IPS DF 4.7 (cell line): ENCODE measurements at regions not wholly inside any gene's neighbourhood (a gene's known extent, or its start where the extent isn't known, plus 50 kb on each side); places are given as distances from the start of the nearest gene placed in this dataset.

Source experiments
- DNase-seq: peaks from one replicate; pipeline ENCODE4 v3.0.0-alpha.2; 2013; ENCODE audit warnings: low spot score; ENCODE audit errors: extremely low read depth

DNA sequence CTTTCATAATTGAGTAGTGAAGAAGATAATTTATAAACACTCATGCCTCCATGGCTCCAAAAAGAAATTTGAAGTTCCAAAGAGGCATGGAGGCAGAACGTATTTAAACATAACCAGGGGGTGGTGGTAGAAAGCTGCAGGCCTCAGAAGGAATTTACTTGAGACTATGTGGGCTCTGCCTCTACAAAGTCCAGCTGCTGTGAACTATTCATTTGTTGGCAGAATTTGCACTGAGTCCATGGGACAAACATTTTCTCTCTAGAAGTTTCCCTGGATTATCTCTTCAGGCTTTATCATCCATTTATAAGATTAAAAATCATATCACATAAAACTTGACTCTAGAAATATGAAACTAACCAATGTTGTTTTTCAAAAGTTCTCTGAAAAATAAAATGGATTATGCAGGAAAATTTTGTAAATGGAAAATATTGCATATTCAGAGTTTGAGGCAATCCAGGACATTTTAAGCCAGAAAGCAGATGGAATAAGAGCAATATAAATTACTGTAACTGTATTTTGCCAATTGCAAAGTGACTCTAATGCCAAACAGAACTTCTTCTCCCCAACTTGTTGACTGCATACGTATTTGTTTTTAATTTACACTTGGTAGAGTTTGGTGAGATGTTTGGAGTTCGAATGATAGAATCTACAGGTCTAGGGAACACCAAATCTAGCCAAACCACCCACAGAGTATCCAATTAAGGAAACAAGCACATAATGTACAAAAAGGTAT, 258.2 kb downstream of the ENC1 start:
- DNase-seq, result no peak

DNA sequence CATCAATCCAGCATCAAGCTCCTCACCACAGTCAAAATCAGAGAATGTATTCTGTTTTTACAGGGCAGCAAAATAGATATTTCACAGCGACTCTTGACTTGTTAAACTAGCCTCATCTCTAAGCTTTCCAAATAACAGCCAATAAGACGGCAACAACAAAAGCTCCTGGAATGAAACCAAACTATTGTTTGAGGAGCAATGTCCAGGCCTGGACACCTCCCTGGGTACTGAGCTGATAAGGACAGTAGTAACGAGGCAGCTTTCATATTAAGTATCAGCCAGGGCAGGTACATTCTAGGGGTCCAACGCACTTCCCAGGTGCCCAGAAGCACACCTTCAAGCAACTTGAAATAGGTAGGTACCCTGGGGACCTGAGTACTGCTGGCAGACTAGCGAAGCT, 260.3 kb downstream of the ENC1 start:
- DNase-seq, result no peak

DNA sequence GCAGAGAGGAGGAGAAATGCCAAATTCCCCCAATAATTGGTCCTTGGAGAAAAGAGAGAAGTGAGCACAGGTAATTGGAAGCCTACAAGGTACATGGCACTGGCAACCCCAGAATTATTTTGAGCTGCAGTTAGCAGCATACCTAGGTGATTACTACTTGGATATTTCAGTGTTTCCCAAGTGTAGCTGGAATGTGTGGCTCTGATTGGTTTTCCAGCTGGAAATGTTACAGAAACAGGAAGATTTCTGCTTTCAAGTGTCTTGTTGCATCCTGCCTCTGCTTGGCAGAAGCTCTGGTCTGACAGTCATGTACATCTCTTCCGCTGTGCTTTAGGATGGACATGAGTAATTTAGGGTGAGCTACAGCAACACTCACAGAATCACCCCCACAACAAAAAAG, 262.1 kb downstream of the ENC1 start:
- no peak for DNase-seq

DNA sequence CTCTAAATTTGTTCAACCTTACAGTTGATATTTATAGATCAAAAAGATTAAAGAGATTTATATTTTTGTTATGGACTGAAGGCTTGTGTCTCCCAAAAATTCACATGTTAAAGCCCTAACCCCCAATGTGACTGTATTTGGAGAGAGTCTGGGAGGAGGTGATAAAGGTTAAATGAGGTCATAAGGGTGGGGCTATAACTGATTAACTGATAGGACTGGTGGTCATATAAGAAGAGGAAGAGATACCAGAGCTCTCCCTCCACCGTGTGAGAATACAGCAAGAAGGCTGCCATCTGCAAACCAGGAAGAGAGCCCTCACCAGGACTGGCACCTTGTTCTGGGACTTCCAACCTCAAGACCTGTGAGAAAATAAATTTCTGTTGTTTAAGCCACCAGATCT, 264.3 kb downstream of the ENC1 start:
- DNase-seq, result no peak

DNA sequence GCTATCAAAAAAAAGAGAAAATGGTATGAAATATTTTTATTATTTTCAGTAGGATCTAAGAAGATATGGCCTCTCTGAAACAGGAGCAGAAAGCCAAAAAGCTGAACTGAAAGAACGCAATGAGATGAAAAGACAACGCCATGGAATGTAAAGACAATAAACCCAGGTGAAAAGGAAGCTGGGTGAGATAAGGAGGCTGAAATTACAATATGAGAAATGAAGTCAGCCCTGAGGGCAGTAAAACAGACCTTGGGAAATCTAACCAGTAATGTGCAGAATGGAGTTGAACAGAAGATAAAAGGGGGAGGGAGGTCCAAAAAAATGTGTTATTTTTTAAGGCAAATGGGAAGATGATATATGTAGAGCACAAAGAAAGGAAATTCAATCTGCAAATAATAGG, 265.3 kb downstream of the ENC1 start:
- no peak for DNase-seq

DNA sequence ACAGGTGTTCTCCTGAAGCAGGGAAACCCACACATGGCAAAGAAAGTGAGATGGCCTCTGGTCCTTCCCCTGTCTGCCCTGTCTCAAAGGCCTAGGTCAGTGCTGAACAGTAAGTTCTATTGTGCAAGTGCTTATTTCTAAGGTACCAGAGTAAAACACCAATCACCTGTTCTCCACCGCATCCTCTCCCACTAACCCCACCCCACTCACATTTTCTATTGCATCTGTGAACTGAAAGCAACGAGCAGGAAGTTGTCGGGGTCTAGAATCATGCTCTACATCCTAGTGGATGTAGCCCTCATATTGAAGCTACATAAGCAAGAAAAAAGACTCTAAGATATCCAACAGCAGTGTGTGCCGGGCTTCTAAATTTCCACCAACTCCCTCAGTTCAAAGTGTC, 265.9 kb downstream of the ENC1 start:
- DNase-seq, result no peak

DNA sequence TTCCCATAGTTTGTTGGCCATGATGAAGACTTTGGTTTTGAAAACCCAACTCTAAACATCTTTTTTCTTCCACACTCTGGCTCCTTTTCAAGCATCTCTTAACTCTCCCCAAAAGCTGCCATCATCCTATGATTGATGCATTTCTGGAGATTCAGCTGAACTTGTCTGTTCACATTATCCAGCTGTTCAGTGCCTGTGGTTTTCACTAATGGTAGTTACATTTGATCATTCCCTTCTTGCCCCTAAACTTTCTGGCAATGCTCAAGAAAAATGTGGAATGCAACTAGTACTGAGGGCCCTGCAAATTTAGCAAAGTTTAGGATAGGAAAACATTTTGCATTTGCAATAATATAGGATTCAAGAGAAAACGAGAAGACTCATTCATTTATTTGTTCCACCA, 267.5 kb downstream of the ENC1 start:
- DNase-seq, result no peak

DNA sequence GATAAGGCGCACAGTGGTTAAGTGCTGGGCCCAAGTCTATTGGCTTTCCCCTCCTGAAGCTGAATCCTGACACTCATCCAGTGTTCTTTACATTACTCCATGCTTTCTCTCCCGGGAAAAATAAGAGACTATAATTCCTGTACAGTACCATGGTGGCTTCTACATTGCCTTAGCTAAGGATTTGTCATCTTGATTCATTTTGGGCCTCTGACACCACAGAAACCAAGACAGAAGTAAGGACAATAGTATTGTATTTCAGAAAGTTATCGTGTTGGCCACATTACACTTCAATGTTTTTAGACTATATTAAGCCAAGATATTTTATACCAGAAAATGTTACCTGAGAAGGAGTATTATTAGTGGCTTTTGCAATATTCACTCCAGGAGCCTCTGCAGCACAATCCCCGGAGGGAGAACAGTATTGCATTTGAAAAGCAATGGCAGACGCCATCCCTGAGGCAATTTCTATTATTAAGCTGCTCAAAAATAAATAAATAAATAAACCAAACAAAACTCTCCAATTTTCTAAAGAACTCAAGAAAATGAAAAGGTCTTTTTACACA, 267.9 kb downstream of the ENC1 start:
- DNase-seq, result no peak

DNA sequence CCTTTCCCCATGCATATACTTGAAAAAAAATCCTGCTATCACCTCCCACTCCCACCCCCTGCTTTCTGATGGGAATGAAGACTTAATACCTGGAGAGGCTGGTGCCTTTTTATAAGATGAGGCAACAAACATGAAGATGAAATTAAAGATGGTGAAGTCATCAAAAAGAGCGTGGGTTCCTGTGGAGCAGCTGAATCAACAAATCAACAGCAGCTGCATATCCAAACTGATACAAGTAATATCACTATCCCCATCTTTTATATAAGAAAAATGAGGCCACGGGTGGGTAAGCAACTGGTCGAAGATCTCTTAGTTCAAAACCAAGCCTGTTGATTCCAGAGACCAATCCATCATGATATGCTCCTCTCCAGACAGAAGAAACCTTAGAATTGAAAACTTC, 268.5 kb downstream of the ENC1 start:
- no peak for DNase-seq

DNA sequence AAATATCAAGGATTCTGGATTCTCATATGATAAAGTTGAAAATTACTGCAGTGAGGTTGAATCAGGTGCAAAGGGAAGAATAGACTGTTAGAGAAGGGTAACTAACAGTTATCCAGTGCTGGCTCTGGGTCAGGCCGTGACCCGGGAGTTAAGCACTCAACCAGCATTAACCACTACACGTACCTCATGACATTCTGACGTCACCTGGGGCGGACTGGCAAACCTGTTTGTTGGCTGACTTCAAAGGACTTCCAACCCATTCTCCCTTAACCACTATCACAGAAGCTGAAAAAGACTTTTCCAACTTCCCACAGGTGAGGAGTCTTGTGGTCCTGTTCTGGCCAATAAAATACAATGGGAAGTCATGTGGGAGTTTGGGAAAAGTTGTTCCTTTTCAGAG, 268.9 kb downstream of the ENC1 start:
- no peak for DNase-seq

DNA sequence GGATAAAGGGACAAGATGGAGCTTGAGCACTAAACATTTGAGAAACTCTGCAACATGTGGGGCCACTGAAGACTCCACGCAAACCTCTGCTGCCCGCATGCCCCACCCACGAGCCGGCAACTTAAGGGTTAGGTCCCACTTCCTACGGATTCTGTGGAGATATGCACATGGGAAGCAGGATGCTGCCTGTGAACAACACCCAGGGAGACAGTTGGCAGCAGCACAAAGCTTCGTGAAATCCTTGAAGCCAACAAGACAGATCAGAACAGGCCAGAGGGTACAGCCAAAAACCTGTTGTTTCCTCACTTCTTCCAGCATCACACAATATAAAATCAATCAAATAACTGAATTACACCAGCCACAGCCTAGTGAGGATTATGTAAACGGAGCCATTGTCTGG, 270.4 kb downstream of the ENC1 start:
- DNase-seq, result no peak

DNA sequence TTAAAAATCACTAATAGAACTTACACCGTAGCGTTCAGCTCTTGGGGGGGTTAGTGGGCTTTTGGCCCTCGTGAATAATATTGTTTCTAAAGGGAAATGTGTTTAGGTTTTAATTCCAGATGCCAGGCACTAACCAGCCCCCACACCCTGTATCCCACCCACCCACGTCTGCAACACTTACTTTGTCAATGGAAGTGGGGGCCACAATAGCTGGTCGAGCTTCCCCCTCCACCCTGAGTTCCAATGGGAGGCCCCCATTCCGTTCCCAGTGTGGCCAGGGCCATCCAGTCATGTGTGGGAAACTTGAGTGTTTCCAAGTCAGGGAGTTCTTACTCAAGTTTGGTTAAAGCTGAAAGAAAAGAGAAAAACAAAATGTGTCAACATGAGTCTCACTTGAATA, 271.4 kb downstream of the ENC1 start:
- no peak for DNase-seq

DNA sequence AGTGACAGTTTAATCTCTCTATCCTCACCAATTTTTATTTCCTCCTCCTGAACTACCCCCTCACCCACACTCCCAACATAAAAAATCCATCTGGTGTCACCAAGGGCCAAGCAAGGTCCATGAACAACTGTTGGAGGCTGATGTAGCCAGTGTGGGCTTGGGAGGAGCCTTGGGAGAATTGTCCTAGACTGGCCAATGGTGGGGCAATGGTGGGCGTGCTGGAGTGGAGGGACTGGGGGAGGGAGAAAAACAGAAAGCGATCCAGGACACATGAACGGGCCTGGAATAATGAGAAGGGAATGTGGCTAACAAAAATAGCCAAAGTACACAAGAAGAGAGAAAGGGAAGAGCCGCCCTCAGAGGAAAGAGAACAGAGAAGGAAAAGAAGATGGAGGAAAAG, 272.6 kb downstream of the ENC1 start:
- no peak for DNase-seq

DNA sequence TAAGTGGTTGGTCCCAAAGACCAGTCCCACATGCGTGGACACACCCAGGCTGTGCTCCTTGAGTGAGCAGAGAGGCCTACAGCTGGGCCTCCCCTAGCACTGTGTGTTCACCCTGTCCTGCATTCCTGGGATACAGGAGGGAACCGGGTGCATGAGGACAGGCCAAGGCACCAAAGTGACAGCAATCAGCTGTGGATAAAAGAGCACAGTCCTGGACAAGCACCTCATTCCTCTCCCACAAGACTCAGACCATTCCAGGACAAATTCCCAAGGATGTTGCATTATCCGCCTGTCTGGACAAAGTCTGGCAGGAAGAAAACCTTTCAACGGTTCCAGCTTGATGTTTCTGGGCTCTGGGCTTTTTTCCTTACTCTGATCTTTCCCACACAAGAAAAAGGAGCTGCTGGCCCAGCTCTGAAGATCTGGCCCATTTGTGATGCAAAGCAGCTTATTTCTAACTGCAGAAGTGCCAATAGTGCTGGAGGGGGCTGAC, 273.2 kb downstream of the ENC1 start:
- DNase-seq, result no peak

DNA sequence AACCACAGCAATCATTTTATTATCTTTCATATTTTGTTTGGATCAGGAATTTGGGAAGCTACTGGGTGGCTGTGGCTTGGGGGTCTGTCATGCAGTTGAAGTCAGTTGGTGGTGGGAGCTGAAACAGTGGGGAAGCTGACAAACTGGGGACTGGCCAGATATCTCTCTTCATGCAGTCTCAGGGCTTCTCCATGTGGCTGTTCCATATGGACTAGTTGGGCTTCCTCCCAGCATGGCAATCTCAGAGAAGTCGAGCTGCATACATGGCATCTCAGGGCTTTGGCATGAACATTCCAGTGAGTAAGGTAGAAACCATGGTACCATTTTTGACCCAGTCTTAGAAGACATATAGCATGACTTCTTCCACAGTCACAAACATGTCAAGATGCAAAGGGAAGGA, 274.8 kb downstream of the ENC1 start:
- no peak for DNase-seq

DNA sequence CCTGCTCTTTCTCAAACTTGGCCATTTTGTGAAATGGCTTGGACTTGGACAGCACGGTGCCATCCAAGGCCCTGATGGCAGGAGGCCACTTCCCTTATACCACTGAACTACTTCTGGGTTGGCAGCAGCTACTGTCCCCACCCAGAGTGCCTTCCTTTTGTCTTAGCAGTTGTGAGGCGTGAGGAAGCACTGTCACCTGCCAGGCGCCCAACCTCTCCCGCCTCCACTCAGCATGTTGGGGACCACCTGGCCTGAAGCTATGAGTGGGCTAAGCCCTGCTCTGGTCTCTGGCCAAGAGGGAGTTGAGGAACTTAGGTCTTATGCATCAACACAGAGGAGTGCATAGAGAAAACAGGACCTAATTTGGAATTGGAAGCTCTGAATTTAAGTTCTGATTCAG, 276.0 kb downstream of the ENC1 start:
- DNase-seq, result no peak

DNA sequence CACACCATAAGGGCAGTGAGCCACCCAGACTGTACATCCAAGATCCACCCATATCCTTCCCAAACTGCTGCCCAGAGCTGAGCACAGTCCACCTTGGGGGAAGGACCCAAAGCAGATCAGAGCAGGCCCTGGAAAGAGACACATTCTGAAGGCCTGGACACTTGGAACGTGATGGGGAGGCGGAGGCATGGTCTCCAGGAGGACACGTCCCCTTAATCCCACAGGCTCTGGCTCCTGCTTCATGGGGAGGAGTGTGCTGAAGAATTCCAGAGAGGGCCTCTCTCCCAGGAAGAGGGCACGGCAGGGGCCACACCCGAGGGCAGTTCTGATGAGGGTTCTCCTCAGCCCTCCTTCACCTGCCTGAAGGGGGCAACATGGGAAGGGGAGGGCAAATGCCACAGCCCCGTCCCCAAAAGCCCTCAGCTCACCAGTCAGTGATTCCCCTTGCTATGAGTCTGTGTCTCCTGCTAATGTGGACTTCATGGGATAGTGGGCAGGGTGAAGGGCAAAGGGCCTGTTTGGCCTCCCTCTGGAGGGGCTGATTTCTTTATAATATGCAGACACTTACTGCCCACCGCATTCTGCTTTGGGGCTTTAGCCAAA, 276.8 kb downstream of the ENC1 start:
- DNase-seq, result no peak

DNA sequence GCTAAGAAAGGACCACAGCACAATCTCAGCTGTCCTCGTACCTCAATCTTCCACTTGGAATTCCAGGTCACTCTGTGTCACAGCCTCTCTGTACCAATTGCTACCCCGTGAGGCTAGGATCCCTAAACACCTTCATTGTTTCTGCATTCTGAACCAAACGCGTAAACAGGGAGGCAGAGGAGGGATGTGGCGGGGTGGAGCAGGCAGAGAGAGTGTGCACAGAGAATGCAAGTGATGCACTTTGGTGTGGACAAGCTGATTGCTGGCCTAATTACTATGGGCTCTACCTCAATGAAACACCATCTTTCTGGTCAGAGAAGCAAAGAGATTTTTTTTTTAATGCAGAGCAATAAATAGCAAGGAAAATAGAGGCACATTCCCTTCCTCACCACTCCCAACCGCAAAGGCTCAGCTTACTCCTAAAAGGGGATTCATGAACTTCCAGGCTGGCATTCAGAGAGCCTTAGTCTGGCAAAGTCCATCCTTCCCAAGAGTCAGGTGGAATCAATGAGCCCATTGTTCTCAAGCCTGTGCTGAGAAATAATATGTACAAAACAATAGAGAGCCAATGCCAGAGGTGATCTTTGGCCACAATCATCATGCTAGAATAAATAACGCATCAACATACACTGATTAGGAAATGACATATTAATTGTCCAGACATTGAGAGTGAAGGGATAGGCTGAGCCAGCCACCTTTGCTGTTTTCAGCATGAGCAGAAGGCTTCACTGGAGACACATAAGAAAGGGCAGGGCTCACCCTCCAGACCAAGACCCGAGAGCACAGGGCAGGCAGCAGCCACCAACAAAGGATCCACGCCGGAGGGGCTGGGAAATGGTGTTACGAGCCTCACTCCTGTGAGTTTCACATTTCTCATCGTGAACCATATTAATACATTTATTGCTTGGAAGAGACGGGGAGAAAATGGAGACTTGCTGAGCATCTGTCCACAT, 278.8 kb downstream of the ENC1 start:
- DNase-seq, result no peak

DNA sequence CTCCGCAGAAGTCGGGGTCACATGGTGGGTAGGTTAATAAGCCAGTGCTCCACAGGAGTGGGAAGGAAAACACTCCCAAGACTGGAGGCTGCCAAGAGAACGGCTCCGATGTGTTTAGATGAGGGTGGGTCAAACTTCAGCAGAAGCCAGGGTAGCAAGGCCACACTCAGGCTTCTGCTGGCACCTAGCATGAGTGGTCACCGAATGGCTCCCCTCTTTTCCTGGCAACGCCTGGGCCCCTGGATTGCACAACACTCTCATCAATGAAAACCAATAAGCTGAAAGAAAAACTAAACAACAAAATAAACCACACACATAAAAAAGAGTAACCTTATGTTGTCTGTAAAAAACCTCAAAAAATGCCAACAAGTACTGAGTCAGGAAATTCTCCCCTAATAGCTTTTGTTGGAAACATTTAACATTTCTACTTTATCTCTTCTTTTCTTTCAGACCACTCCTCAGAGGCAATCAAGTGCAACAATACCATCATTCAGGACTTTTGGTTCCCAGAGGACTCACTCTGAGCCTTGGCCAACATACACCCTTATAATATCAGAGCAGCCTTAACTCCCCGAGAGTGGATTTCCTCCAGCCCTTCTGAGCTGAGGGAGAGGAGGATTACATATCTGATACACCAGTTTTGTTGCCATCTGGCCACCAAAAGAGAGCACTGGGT, 279.9 kb downstream of the ENC1 start:
- DNase-seq, result no peak

DNA sequence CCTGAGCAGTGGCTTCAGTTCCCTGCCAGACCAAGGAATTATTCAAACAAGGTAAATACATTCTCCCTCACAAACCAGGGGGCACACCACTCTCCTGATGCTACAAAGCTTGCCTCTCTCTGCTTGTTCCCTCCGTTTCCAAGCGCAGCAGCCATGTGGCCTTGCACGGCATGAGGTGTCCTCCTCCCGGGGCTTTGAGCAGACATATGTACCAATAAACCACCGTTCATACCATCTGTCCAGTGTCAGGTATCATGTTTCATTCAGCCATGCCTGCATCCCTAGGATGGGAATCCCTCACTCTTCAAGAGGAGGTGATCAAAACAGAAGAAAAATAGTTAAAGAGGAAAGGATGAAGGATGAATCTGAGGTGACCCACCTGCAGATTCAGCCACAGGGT, 282.7 kb downstream of the ENC1 start:
- DNase-seq, result no peak

DNA sequence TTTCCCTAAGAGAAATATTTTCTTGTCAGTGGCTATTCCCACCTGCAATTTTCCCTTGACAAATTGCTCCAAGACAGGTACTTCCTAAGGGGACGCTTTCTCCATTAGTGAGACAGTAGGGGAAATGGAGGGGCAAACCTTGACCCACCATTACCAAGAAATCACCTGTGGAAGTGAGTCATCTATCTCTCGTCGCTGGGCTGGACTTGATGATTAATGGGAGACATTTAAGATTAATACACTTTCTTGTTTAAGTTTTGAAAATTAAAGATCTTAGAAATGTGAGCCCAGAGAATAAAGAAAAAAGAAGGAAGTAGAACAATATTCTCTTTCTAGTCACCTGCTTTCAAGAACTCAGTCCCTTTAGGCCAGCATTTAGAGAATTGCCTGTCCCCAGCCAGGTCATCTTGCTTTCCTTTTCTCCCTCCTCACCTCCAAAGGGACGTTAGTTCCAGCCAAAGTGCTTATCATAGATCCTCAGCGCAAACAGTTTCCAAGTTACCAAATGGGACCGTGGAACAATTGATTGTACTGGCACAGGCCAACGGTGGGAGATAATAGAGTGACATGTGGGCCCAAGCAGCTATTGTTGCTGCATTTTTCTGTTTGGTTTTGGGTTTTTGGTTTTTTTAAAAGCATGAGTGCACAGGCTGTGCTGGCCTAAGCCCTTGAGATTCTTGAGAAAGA, 284.4 kb downstream of the ENC1 start:
- no peak for DNase-seq
